ENCODE measurements at regions not wholly inside any gene's neighbourhood (a gene's known extent, or its start where the extent isn't known, plus 50 kb on each side); places are given as distances from the start of the nearest gene placed in this dataset.
A peak's percentile ranks its signal among the peaks of the same experiment; 100 is the strongest.
"Not testable (repeated sequence)": the region's sequence is repeated elsewhere in the genome, so short reads cannot be mapped to it uniquely, and the experiment has no call there.

GRCh38 chr13:18240086-18240485 is 941.5 kb downstream of the TUBA3C start:
- DNase-seq (ENCODE audit: low spot score) = not testable (repeated sequence)

DNA sequence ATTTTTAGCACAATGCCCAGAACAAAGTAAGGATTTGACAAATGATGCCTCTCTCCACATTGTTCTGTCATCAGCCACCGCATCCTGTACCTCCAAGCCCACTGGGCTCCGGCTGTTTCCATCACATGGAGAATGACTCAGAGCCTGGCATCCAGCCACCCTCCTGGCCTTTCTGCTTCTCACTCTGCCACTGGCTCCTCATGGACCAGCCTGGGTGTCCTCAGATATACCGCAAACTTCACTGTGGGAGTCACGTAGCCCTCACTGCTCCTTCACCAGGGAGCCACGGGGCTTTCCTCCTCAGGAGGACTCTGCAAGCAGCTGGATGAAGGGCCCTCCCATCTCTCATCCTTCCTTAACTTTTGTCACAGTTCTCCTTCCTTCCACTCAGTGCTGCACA is 943.0 kb downstream of the TUBA3C start:
- not testable (repeated sequence) for DNase-seq (ENCODE audit: low spot score)

DNA sequence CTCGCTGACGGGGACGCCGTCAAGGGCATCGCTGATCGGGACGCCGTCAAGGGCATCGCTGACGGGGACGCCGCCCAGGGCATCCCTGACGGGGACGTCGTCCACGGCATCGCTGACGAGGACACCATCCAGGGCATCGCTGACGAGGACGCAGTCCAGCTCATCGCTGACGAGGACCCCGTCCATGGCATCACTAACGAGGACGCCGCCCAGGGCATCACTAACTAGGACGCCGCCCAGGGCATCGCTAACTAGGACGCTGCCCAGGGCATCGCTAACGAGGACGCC is 945.2 kb downstream of the TUBA3C start:
- no peak for DNase-seq (ENCODE audit: low spot score)

GRCh38 chr13:18235756-18236527 is 945.7 kb downstream of the TUBA3C start:
- no peak for DNase-seq (ENCODE audit: low spot score)

DNA sequence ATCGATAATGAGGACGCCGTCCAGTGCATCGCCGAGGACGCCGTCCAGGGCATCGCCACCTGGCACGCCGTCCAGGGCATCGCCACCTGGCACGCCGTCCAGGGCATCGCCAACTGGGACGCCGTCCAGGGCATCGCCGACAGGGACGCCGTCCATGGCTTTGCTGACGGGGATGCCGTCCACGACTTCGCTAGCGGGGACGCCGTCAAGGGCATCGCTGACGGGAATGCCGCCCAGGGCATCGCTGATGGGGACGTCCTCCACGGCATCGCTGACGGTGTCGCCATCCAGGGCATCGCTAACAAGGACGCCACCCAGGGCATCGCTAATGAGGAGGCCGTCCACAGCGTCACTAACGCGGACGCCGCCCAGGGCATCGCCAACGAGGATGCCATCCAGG is 946.5 kb downstream of the TUBA3C start:
- no peak for DNase-seq (ENCODE audit: low spot score)

DNA sequence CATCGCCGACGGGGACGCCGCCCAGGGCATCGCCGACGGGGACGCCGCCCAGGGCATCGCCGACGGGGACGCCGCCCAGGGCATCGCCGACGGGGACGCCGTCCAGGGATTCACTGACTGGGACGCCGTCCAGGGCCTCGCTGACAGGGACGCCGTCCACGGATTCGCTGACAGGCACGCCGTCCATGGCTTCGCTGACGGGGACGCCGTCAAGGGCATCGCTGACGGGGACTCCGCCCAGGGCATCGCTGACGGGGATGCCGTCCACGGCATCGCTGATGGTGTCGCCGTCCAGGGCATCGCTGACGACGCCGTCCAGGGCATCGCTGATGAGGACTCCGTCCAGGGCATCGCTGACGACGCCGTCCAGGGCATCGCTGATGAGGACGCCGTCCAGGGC is 947.2 kb downstream of the TUBA3C start:
- not testable (repeated sequence) for DNase-seq (ENCODE audit: low spot score)

GRCh38 chr13:18233783-18234299 is 947.8 kb downstream of the TUBA3C start:
- no peak for DNase-seq (ENCODE audit: low spot score)

DNA sequence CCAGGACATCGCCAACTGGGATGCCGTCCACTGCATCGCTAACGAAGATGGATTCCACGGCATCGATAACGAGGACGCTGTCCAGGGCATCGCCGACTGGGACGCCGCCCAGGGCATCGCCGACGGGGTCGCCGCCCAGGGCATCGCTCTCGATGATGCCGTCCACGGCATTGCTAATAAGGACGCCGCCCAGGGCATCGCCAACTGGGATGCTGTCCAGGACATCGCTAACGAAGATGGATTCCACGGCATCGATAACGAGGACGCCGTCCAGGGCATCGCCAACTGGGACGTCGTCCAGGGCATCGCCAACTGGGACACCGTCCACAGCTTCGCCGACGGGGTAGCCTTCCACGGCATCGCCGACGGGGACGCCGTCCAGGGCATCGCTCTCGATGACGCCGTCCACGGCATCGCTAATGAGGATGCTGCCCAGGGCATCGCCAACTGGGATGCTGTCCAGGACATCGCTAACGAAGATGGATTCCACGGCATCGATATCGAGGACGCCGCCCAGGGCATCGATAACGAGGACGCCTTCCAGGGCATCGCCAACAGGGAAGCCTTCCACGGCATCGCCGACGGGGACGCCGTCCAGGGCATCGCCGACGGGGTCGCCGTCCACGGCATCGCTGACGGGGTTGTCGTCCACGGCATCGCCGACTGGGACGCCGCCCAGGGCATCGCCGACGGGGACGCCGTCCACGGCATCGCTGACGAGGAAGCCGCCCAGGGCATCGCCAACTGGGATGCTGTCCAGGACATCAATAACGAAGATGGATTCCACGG is 948.4 kb downstream of the TUBA3C start:
- DNase-seq (ENCODE audit: low spot score) = no peak

GRCh38 chr13:18232298-18232993 is 949.2 kb downstream of the TUBA3C start:
- DNase-seq (ENCODE audit: low spot score) = no peak

DNA sequence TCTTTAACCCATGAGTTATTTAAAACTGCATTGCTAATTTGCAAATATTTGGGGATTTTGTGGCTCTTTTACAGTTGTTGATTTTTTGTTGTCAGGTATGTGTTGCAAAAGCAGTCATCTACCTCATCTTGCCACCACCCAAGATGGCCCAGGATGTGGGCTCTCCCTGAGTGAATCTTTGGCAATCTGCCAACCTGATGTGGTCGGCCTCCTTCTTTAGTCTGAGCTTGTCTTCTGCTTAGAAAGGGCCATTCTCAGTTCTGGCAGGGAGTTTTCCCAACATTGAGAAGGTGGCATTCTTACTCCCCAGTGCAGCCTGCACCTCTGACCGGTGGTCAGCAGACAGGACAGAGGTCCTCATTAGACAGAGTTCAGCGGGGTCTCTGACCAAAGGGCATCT is 957.2 kb downstream of the TUBA3C start:
- DNase-seq (ENCODE audit: low spot score) = not testable (repeated sequence)

- DNase-seq (ENCODE audit: low spot score) = not testable (repeated sequence)
Observed at GRCh38 chr13:18214689-18215088, 966.9 kb downstream of the TUBA3C start.

GRCh38 chr13:18213511-18213910 is 968.1 kb downstream of the TUBA3C start:
- DNase-seq (ENCODE audit: low spot score) = not testable (repeated sequence)

DNA sequence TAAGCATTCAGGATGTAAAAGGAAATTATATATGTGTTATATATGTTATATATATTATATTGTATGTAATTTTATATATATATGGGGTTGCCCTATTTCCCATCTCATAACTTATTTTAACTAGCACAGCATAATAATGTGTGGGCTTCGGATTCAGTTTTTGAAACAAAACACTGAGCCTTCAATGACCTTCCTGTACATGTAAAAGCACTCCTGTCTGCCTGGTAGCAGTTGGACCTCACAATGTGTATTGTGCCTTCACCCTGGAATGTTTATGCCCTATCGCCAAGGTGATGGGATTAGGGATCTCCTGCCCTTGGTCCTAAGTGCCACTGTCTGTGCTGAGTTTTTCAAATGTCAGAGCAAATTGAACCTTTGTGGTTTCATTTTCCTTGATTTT is 968.8 kb downstream of the TUBA3C start:
- no peak for DNase-seq (ENCODE audit: low spot score)

DNA sequence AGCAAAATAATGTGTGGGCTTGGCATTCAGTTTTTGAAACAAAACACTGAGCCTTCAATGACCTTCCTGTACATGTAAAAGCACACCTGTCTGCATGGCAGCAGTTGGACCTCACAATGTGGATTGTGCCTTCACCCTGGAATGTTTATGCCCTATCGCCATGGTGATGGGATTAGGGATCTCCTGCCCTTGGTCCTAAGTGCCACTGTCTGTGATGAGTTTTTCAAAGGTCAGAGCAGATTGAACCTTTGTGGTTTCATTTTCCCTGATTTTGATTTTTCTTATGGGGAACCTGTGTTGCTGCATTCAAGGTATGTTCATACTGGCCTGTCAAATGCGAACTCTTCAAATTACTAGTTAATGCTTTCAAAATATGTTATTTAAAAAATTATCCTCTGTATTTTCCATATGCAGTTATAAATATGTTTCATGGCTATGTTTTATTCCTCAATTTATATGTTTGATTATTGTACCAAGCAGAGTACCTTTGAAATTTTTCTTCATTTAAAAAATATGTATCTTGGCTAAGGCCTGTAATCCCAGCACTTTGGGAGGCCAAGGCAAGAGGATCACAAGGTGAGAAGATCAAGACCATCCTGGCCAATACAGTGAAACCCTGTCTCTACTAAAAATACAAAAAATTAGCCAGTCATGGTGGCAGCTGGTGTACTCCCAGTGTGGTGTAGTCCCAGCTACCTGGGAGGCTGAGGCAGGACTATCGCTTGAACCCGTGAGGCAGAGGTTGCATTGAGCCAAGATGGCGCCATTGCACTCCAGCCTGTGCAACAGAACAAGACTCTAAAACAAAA is 969.7 kb downstream of the TUBA3C start:
- peak; percentile 55 for DNase-seq (ENCODE audit: low spot score)

GRCh38 chr13:18204614-18205178 is 976.9 kb downstream of the TUBA3C start:
- DNase-seq (ENCODE audit: low spot score) = not testable (repeated sequence)

DNA sequence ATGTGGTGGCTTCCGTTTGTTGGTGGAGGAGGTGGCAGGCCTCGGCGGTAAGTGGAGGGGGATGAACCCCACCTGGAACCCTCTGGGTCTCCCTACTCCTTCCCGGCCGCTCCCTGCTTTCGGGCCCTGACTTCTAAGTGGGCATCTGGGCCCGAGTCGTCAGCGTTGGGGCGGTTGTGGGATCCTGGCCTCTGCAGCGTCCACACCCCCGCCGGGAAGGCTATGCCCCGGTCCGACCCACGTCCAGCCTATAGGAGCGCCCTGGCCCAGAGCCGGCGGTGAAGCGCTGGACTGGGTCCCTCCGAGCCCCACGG is 986.3 kb downstream of the TUBA3C start:
- DNase-seq (ENCODE audit: low spot score) = not testable (repeated sequence)

- not testable (repeated sequence) for DNase-seq (ENCODE audit: low spot score)
Observed at GRCh38 chr13:18194631-18195364, 986.8 kb downstream of the TUBA3C start.

DNA sequence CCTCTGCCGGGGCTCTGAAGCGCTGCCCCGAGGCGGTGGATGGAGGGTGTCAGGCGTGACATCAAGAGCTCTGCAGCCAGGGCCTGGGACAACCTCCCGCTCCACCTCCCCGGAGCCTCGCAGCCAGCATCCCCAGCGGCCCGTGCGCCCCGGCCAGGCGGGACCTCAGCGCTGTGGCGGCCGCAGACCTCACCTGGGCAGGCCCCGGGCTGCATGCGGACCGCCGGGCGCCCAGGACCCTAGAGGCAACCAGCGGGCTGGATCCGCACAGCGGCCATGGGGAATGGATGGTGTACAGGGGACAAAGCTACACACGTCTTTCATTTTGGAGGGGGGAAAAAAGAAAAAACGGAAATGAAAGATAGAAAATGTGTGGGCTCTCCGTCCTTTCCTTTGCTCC is 987.5 kb downstream of the TUBA3C start:
- not testable (repeated sequence) for DNase-seq (ENCODE audit: low spot score)

Measured in left forelimb (tissue), 1 donor.